Stomach (tissue), 8 donors: ENCODE measurements at regions not wholly inside any gene's neighbourhood (a gene's known extent, or its start where the extent isn't known, plus 50 kb on each side); places are given as distances from the start of the nearest gene placed in this dataset.

Source experiments
- DNase-seq, 2 donors: peaks; one replicate each; pipeline versions ENCODE4 v3.0.0 to v3.0.0-alpha.2; 2013 to 2019
- H3K27ac ChIP-seq, 5 donors: fragments of 200-600 bp in 4 of 5; sonication (generic) in 4 of 5; one replicate each; pipeline ENCODE4 v1.5.1; 2013 to 2019; ENCODE audit warnings: mild to moderate bottlenecking in 1 of 5, moderate library complexity in 1 of 5
- H3K27me3 ChIP-seq, 3 donors: fragments of 200-600 bp; sonication (generic); one replicate each; pipeline ENCODE4 v1.5.1; 2017 to 2019; ENCODE audit warnings: mixed run types in 1 of 3
- H3K36me3 ChIP-seq, 4 donors: fragments of 200-600 bp; sonication (generic); 1 replicate in 3 of 4; 2 replicates in 1 of 4; pipeline ENCODE4 v1.5.1; 2016 to 2019
- H3K4me1 ChIP-seq, 4 donors: fragments of 200-600 bp; sonication (generic); one replicate each; pipeline ENCODE4 v1.5.1; 2016 to 2019
- H3K4me3 ChIP-seq, 4 donors: fragments of 200-600 bp; sonication (generic) in 3 of 4; one replicate each; pipeline ENCODE4 v1.5.1; 2016 to 2019; ENCODE audit warnings: mild to moderate bottlenecking in 1 of 4
- H3K9me3 ChIP-seq, 4 donors: fragments of 200-600 bp; sonication (generic); one replicate each; pipeline ENCODE4 v1.5.1; 2016 to 2019
- EP300 ChIP-seq: sonication (generic); formaldehyde crosslinking; IDR thresholded peaks from one replicate; pipeline ENCODE4 v1.6.1; 2017; ENCODE audit warnings: antibody characterized with exemption
- POLR2A ChIP-seq, 4 donors: fragments of 450-650 bp; IDR thresholded peaks; one replicate each; pipeline ENCODE4 v1.6.1; 2016; ENCODE audit warnings: antibody characterized with exemption in 4 of 4, control low read depth in 2 of 4, mild to moderate bottlenecking in 1 of 4, moderate library complexity in 1 of 4
- POLR2AphosphoS5 ChIP-seq, 3 donors: sonication (generic); formaldehyde crosslinking; IDR thresholded peaks; one replicate each; pipeline ENCODE4 v1.6.1; 2016; ENCODE audit warnings: antibody characterized with exemption in 3 of 3
- WGBS, 5 donors: extraction: QIAGEN DNeasy Blood & Tissue Kit in 3 of 5; methylation state at CpG; one replicate each; pipeline versions ENCODE4 v1.1.5 to v1.1.7; 2013 to 2018; 5-methylcytosine and 5-hydroxymethylcytosine counted together
- intact Hi-C: fragments of 100-400 bp; cut with DNase I; formaldehyde crosslinking; loops from one replicate; pipeline ENCODE4 v1.15.1; 2023; ENCODE audit warnings: low total_unique reads
- TF ChIP-seq, protein P1 (sequence below), 7 experiments: fragments of 450-650 bp in 4 of 7; fragments of 200-600 bp in 3 of 7; sonication (generic) in 3 of 7; IDR thresholded peaks; one replicate each; pipeline ENCODE4 v1.5.1; 2016 to 2019; ENCODE audit warnings: antibody characterized with exemption in 7 of 7, control low read depth in 2 of 7, mild to moderate bottlenecking in 1 of 7
- donor health status: healthy with polysubstance abuse.
- donor health status: Bipolar disorder and iron deficiency.
- donor health status: healthy.

GRCh38 chr10:8584666-8585065 is 530.2 kb downstream of the GATA3 start:
- no peaks in the 10 kb centered on the region for H3K9me3 ChIP-seq
- no peak overlapping the region for H3K4me3 ChIP-seq
- no peaks in the 10 kb centered on the region for H3K4me1 ChIP-seq
- DNase-seq: no peak
- no peak overlapping the region for H3K27ac ChIP-seq
- intact Hi-C loops: no loop called here
- TF ChIP-seq EP300 (no peak), POLR2A (IDR thresholded peaks at IDR 0.05) (no peak), POLR2AphosphoS5 (IDR thresholded peaks at IDR 0.05) (no peak)
- TF ChIP-seq, protein P1, sequence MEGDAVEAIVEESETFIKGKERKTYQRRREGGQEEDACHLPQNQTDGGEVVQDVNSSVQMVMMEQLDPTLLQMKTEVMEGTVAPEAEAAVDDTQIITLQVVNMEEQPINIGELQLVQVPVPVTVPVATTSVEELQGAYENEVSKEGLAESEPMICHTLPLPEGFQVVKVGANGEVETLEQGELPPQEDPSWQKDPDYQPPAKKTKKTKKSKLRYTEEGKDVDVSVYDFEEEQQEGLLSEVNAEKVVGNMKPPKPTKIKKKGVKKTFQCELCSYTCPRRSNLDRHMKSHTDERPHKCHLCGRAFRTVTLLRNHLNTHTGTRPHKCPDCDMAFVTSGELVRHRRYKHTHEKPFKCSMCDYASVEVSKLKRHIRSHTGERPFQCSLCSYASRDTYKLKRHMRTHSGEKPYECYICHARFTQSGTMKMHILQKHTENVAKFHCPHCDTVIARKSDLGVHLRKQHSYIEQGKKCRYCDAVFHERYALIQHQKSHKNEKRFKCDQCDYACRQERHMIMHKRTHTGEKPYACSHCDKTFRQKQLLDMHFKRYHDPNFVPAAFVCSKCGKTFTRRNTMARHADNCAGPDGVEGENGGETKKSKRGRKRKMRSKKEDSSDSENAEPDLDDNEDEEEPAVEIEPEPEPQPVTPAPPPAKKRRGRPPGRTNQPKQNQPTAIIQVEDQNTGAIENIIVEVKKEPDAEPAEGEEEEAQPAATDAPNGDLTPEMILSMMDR (IDR thresholded peaks at IDR 0.05): no peak
- H3K36me3 ChIP-seq: no peaks in the 10 kb centered on the region
- 63 to 67% (median 65%) methylated on average over 2 of the region's 2 CpGs for WGBS, 5 donors
- H3K27me3 ChIP-seq: no peaks in the 10 kb centered on the region

DNA sequence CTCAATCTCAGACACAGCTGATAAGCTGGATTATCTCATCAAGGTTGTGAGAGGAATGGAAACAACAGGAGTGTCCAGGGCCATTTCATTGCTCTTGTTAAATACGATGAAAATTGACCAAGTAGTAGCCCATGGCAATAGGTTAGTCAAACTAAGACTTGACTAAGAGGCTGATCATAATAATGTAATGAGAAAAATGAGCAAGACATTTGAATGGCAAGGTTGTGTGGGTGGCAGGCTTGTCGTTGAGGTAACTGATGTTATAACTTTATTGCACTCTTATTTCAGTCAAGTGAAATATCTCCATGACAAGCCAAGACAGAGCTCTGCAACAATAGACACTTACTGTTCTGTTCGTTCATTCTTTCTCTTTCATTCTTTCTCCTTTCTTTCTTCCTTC is 532.0 kb downstream of the GATA3 start:
- no peak for TF ChIP-seq EP300
- TF ChIP-seq POLR2AphosphoS5 (IDR thresholded peaks at IDR 0.05): no peak
- no peak for TF ChIP-seq POLR2A (IDR thresholded peaks at IDR 0.05)
- TF ChIP-seq, protein P1 (IDR thresholded peaks at IDR 0.05): no peak
- H3K4me1 ChIP-seq: no peaks in the 10 kb centered on the region
- H3K27me3 ChIP-seq: no peaks in the 10 kb centered on the region
- no peak for DNase-seq
- WGBS, 5 donors: 67 to 80% (median 73%) methylated on average over 3 of the region's 3 CpGs
- intact Hi-C loops: no loop called here
- no peak overlapping the region for H3K27ac ChIP-seq
- H3K4me3 ChIP-seq: no peak overlapping the region
- no peaks in the 10 kb centered on the region for H3K9me3 ChIP-seq
- no peaks in the 10 kb centered on the region for H3K36me3 ChIP-seq

DNA sequence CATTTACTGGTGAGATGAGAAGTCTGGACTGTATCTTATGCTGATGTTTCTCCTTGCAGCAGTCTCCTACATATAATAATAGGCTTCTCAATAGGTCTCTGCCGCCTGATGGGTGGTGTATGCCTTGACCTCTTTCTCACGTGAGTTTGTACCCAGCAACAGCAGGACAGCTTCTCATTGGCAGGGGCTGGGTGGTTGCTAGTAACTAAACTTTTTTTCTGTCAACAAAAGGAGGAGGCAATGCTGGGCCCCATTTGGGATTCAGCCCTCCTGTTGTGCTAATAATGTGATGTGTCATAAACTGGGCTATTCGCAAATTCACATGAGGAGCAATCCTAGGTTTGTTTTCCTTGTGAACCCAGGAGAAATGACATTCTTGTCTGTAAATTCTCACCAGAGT is 533.6 kb downstream of the GATA3 start:
- H3K4me1 ChIP-seq: no peaks in the 10 kb centered on the region
- no peaks in the 10 kb centered on the region for H3K9me3 ChIP-seq
- WGBS, 5 donors: 66 to 79% (median 69%) methylated on average over 3 of the region's 3 CpGs
- intact Hi-C loops: no loop called here
- H3K36me3 ChIP-seq: no peaks in the 10 kb centered on the region
- no peak overlapping the region for H3K4me3 ChIP-seq
- DNase-seq: no peak
- TF ChIP-seq EP300 (no peak), POLR2AphosphoS5 (IDR thresholded peaks at IDR 0.05) (no peak), POLR2A (IDR thresholded peaks at IDR 0.05) (no peak)
- TF ChIP-seq, protein P1 (IDR thresholded peaks at IDR 0.05): no peak
- no peak overlapping the region for H3K27ac ChIP-seq
- H3K27me3 ChIP-seq: no peaks in the 10 kb centered on the region

- Histone ChIP-seq H3K4me1 (no peaks in the 10 kb centered on the region), H3K27ac (no peak overlapping the region), H3K36me3 (no peaks in the 10 kb centered on the region), H3K4me3 (no peak overlapping the region), H3K27me3 (no peaks in the 10 kb centered on the region), H3K9me3 (no peaks in the 10 kb centered on the region)
- no peak for DNase-seq
- TF ChIP-seq POLR2A (IDR thresholded peaks at IDR 0.05) (no peak), EP300 (no peak), POLR2AphosphoS5 (IDR thresholded peaks at IDR 0.05) (no peak)
- TF ChIP-seq, protein P1 (IDR thresholded peaks at IDR 0.05): no peak
- intact Hi-C loops: no loop called here
Measured at GRCh38 chr10:8590518-8590917, 536.0 kb downstream of the GATA3 start.

- Histone ChIP-seq H3K27me3 (no peaks in the 10 kb centered on the region), H3K36me3 (no peaks in the 10 kb centered on the region), H3K4me3 (no peak overlapping the region), H3K4me1 (no peaks in the 10 kb centered on the region), H3K27ac (no peak overlapping the region), H3K9me3 (no peaks in the 10 kb centered on the region)
- no peak for DNase-seq
- WGBS, 5 donors: 82 to 89% (median 86%) methylated on average over 7 of the region's 7 CpGs
- intact Hi-C loops: no loop called here
- TF ChIP-seq EP300 (no peak), POLR2A (IDR thresholded peaks at IDR 0.05) (no peak), POLR2AphosphoS5 (IDR thresholded peaks at IDR 0.05) (no peak)
- TF ChIP-seq, protein P1 (IDR thresholded peaks at IDR 0.05): no peak
Measured at GRCh38 chr10:8591640-8592039, 537.2 kb downstream of the GATA3 start.
